Nephron progenitor cell (in vitro differentiated cells): ENCODE measurements at regions not wholly inside any gene's neighbourhood (a gene's known extent, or its start where the extent isn't known, plus 50 kb on each side); places are given as distances from the start of the nearest gene placed in this dataset.

Source experiments
- DNase-seq: peaks from one replicate; pipeline ENCODE4 v3.0.0; 2021
- H3K27ac Mint-ChIP-seq: 2 replicates; pipeline ENCODE4 v1.8.0; 2021; ENCODE audit warnings: mild to moderate bottlenecking, moderate library complexity, mixed read lengths
- H3K27me3 Mint-ChIP-seq: 2 replicates; pipeline ENCODE4 v1.8.0; 2021; ENCODE audit warnings: mild to moderate bottlenecking, low read depth, mixed read lengths; ENCODE audit not compliant: poor library complexity
- H3K36me3 Mint-ChIP-seq: 2 replicates; pipeline ENCODE4 v1.8.0; 2021; ENCODE audit warnings: low read depth, mixed read lengths
- H3K4me1 Mint-ChIP-seq: 2 replicates; pipeline ENCODE4 v1.8.0; 2021; ENCODE audit warnings: mixed read lengths
- H3K4me3 Mint-ChIP-seq: 2 replicates; pipeline ENCODE4 v1.8.0; 2021; ENCODE audit warnings: mild to moderate bottlenecking, moderate library complexity, mixed read lengths
- H3K9me3 Mint-ChIP-seq: 2 replicates; pipeline ENCODE4 v1.8.0; 2021; ENCODE audit warnings: mild to moderate bottlenecking, moderate library complexity, mixed read lengths
- TF ChIP-seq, protein P1 (sequence below): fragments of 200-600 bp; sonication (generic); IDR thresholded peaks from 2 replicates; pipeline ENCODE4 v1.5.0; 2021; ENCODE audit warnings: antibody characterized with exemption

DNA sequence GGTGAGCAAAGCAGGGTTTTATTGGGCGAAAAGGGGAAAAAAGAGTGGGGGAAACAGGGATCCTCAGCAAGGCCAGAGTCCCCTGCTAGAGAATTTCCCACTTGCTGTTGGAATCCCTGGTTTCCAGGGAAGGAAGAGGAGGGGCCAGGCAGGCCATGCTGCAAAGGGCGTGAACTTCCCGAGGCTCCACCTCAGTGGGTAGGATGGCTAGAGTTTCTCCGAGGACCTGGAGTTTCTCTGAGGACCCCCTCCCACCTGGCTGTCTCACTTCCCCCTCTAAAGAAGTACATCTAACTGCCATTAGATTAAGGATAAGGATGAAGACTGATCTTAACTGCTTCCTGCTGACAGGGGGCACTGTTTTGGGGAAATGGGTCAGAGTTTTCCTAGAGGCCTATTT, 1239.3 kb upstream of the GJE1 start:
- Mint-ChIP-seq H3K36me3 (no peaks in the 10 kb centered on the region), H3K9me3 (peaks cover 27% of the 10 kb centered on the region), H3K4me1 (no peaks in the 10 kb centered on the region), H3K4me3 (no peak overlapping the region), H3K27ac (no peak overlapping the region), H3K27me3 (no peaks in the 10 kb centered on the region)
- TF ChIP-seq, protein P1, sequence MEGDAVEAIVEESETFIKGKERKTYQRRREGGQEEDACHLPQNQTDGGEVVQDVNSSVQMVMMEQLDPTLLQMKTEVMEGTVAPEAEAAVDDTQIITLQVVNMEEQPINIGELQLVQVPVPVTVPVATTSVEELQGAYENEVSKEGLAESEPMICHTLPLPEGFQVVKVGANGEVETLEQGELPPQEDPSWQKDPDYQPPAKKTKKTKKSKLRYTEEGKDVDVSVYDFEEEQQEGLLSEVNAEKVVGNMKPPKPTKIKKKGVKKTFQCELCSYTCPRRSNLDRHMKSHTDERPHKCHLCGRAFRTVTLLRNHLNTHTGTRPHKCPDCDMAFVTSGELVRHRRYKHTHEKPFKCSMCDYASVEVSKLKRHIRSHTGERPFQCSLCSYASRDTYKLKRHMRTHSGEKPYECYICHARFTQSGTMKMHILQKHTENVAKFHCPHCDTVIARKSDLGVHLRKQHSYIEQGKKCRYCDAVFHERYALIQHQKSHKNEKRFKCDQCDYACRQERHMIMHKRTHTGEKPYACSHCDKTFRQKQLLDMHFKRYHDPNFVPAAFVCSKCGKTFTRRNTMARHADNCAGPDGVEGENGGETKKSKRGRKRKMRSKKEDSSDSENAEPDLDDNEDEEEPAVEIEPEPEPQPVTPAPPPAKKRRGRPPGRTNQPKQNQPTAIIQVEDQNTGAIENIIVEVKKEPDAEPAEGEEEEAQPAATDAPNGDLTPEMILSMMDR = no peak
- DNase-seq = no peak

DNA sequence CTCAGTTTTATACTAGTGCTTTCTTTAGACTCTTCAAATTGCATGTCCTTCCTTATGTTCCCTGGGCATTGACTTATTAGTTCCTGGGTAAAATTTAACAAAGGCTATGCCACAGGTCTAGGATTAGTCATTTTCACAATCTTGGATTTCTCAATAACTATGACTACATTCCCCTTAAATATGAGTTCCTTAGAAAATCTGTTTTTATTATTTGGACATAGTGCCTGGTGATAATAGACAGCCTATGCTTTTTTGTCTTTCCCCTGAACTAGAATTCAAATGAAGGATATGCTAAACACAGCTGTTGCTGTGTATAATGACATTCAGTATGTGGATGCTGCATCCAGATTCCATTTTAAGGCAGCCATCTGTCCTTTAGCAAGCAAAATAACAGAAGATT, 1252.8 kb upstream of the GJE1 start:
- no peaks in the 10 kb centered on the region for H3K4me1 Mint-ChIP-seq
- peaks cover 13% of the 10 kb centered on the region for H3K9me3 Mint-ChIP-seq
- H3K27me3 Mint-ChIP-seq = no peaks in the 10 kb centered on the region
- H3K4me3 Mint-ChIP-seq = no peak overlapping the region
- H3K27ac Mint-ChIP-seq = no peak overlapping the region
- TF ChIP-seq, protein P1 = no peak
- no peak for DNase-seq
- H3K36me3 Mint-ChIP-seq = no peaks in the 10 kb centered on the region

DNA sequence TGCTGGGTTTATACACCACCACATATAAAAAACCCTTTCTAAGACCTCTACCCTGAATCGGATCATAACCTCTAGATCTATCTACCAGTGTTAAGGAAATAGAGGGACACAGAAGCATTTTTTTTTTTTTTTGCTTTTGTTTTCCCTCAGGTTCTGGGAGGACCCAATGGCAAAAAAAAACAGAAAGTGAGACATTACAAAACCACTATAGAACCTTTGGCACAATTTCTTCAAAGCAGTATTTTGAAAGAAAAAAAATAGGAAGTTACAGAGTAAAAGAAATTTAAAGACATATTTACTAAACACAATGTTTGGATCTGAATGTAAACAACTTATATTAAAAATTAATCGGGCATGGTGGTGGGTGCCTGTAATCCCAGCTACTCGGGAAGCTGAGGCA, 1258.7 kb upstream of the GJE1 start:
- Mint-ChIP-seq H3K36me3 (no peaks in the 10 kb centered on the region), H3K27me3 (no peaks in the 10 kb centered on the region), H3K9me3 (peaks cover 22% of the 10 kb centered on the region), H3K27ac (no peak overlapping the region), H3K4me1 (no peaks in the 10 kb centered on the region), H3K4me3 (no peak overlapping the region)
- no peak for DNase-seq
- TF ChIP-seq, protein P1 = no peak

GRCh38 chr6:140872885-140873284, 1259.8 kb upstream of the GJE1 start:
- no peak overlapping the region for H3K27ac Mint-ChIP-seq
- TF ChIP-seq, protein P1 = no peak
- peaks cover 28% of the 10 kb centered on the region for H3K9me3 Mint-ChIP-seq
- no peaks in the 10 kb centered on the region for H3K4me1 Mint-ChIP-seq
- H3K36me3 Mint-ChIP-seq = no peaks in the 10 kb centered on the region
- DNase-seq = no peak
- no peaks in the 10 kb centered on the region for H3K27me3 Mint-ChIP-seq
- no peak overlapping the region for H3K4me3 Mint-ChIP-seq

DNA sequence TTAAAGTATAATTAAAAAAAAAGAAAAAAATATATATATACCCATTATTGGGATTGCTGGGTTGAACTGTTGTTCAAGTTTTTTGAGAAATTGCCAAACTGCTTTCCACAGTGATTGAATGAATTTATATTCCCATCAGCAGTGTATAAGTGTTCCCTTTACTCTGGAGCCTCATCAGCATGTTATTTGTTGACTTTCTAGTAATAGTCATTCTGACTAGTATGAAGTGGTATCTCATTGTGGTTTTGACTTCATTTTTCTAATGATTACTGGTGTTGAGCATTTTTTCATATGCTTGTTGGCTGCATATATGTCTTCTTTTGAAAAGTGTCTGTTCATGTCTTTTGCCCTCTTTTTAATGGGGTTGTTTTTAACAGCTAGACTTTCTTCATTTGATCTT, 1260.8 kb upstream of the GJE1 start:
- no peaks in the 10 kb centered on the region for H3K36me3 Mint-ChIP-seq
- no peaks in the 10 kb centered on the region for H3K27me3 Mint-ChIP-seq
- TF ChIP-seq, protein P1 = no peak
- H3K27ac Mint-ChIP-seq = no peak overlapping the region
- DNase-seq = no peak
- H3K4me1 Mint-ChIP-seq = no peaks in the 10 kb centered on the region
- H3K9me3 Mint-ChIP-seq = peaks cover 24% of the 10 kb centered on the region
- no peak overlapping the region for H3K4me3 Mint-ChIP-seq

GRCh38 chr6:140867336-140867735, 1265.4 kb upstream of the GJE1 start:
- TF ChIP-seq, protein P1 = no peak
- no peaks in the 10 kb centered on the region for H3K36me3 Mint-ChIP-seq
- no peak overlapping the region for H3K4me3 Mint-ChIP-seq
- no peak for DNase-seq
- no peaks in the 10 kb centered on the region for H3K27me3 Mint-ChIP-seq
- H3K9me3 Mint-ChIP-seq = peaks cover 34% of the 10 kb centered on the region
- H3K4me1 Mint-ChIP-seq = no peaks in the 10 kb centered on the region
- H3K27ac Mint-ChIP-seq = no peak overlapping the region
